IMR-90 (cell line): ENCODE measurements at regions not wholly inside any gene's neighbourhood (a gene's known extent, or its start where the extent isn't known, plus 50 kb on each side); places are given as distances from the start of the nearest gene placed in this dataset.

Source experiments
- ATAC-seq: fragments of 200-7000 bp; cut with Tn5 transposase; 2 replicates; pipeline ENCODE4 v1.9.1; 2020; ENCODE audit warnings: low read depth, mild to moderate bottlenecking, moderate library complexity
- BruUV-seq: library from RNA; stranded (reverse); fragments of 400-500 nt; replicated peaks from 2 replicates; lab custom pipeline; 2021; lab: Mats Ljungman, UMichigan
- CTCF ChIA-PET: fragments of 300-600 bp; formaldehyde crosslinking; extraction: SDS; loops from one replicate; lab custom pipeline; 2021; ENCODE audit warnings: antibody characterized with exemption; lab: Yijun Ruan, JAX
- POLR2A ChIA-PET: fragments of 300-600 bp; sonication (Branson Sonifier 250); formaldehyde crosslinking; loops from one replicate; lab custom pipeline; 2022; ENCODE audit warnings: antibody characterized with exemption; ENCODE audit not compliant: unreplicated experiment; lab: Charles Lee
- DNase-seq: peaks from one replicate; pipeline ENCODE4 v3.0.0; 2013
- H2AFZ ChIP-seq: replicated peaks from 2 replicates; pipeline ENCODE3; 2013; ENCODE audit warnings: low read length, mild to moderate bottlenecking; ENCODE audit not compliant: poor library complexity
- H2AK5ac ChIP-seq: 2 replicates; pipeline ENCODE4 v1.6.1; 2013; ENCODE audit warnings: low read depth, low read length, inconsistent platforms
- H2AK9ac ChIP-seq: replicated peaks from 2 replicates; pipeline ENCODE3; 2013; ENCODE audit warnings: mild to moderate bottlenecking, low read depth, low read length, moderate library complexity; ENCODE audit not compliant: poor library complexity
- H2BK120ac ChIP-seq: 2 replicates; pipeline ENCODE4 v1.6.1; 2013; ENCODE audit warnings: low read depth, low read length, inconsistent platforms
- H2BK15ac ChIP-seq: 3 replicates; pipeline ENCODE4 v1.6.1; 2013; ENCODE audit warnings: low read depth, low read length, inconsistent platforms
- H2BK20ac ChIP-seq: 2 replicates; pipeline ENCODE4 v1.6.1; 2013; ENCODE audit warnings: low read depth, mild to moderate bottlenecking, inconsistent platforms, low read length, moderate library complexity
- H2BK5ac ChIP-seq: 2 replicates; pipeline ENCODE4 v1.6.1; 2013; ENCODE audit warnings: mild to moderate bottlenecking, low read depth, low read length, inconsistent platforms; ENCODE audit not compliant: poor library complexity, severe bottlenecking
- H3K14ac ChIP-seq: replicated peaks from 2 replicates; pipeline ENCODE4 v1.6.1; 2013; ENCODE audit warnings: low read depth, low read length, inconsistent platforms
- H3K18ac ChIP-seq: 2 replicates; pipeline ENCODE4 v1.6.1; 2013; ENCODE audit warnings: low read depth, low read length, control low read depth
- H3K23ac ChIP-seq: 2 replicates; pipeline ENCODE4 v1.6.1; 2013; ENCODE audit warnings: low read depth, low read length, inconsistent platforms
- H3K27ac ChIP-seq: 2 replicates; pipeline ENCODE4 v1.5.1; 2013; ENCODE audit warnings: mild to moderate bottlenecking, control low read depth, low read length; ENCODE audit not compliant: insufficient read depth
- H3K27me3 ChIP-seq: 2 replicates; pipeline ENCODE4 v1.6.1; 2013; ENCODE audit warnings: low read length; ENCODE audit not compliant: control insufficient read depth, insufficient read depth
- H3K36me3 ChIP-seq: 2 replicates; pipeline ENCODE4 v1.6.1; 2013; ENCODE audit warnings: low read length, mixed read lengths; ENCODE audit not compliant: control insufficient read depth, insufficient read depth
- H3K4ac ChIP-seq: 2 replicates; pipeline ENCODE4 v1.6.1; 2013; ENCODE audit warnings: low read depth, low read length, inconsistent platforms
- H3K4me1 ChIP-seq: 2 replicates; pipeline ENCODE4 v1.6.1; 2013; ENCODE audit warnings: low read length, mixed read lengths; ENCODE audit not compliant: control insufficient read depth, insufficient read depth
- H3K4me2 ChIP-seq: 2 replicates; pipeline ENCODE4 v1.6.1; 2013; ENCODE audit warnings: low read depth, mild to moderate bottlenecking, control low read depth, low read length, moderate library complexity
- H3K4me3 ChIP-seq: 2 replicates; pipeline ENCODE4 v1.5.1; 2013; ENCODE audit warnings: low read depth, mild to moderate bottlenecking, control low read depth, low read length, moderate library complexity; ENCODE audit not compliant: insufficient read depth
- H3K56ac ChIP-seq: 2 replicates; pipeline ENCODE4 v1.6.1; 2013; ENCODE audit warnings: low read length, inconsistent platforms; ENCODE audit not compliant: insufficient read depth; ENCODE audit errors: extremely low read depth
- H3K79me1 ChIP-seq, 2 experiments: 2 replicates each; pipeline ENCODE4 v1.6.1; 2013; ENCODE audit warnings: low read length in 2 of 2, inconsistent platforms in 1 of 2, low read depth in 1 of 2
- H3K9ac ChIP-seq: 2 replicates; pipeline ENCODE4 v1.6.1; 2013; ENCODE audit warnings: low read depth, low read length, control low read depth
- H3K9me1 ChIP-seq: 2 replicates; pipeline ENCODE4 v1.6.1; 2013; ENCODE audit warnings: low read length, inconsistent platforms; ENCODE audit not compliant: insufficient read depth
- H3K9me3 ChIP-seq: 2 replicates; pipeline ENCODE4 v1.6.1; 2013; ENCODE audit warnings: low read length; ENCODE audit not compliant: control insufficient read depth, insufficient read depth
- H4K20me1 ChIP-seq: 2 replicates; pipeline ENCODE4 v1.6.1; 2013; ENCODE audit warnings: low read length, inconsistent platforms; ENCODE audit not compliant: insufficient read depth
- H4K5ac ChIP-seq: 2 replicates; pipeline ENCODE4 v1.6.1; 2013; ENCODE audit warnings: mild to moderate bottlenecking, low read depth, low read length, control low read depth
- H4K8ac ChIP-seq, 2 experiments: 2 replicates each; pipeline ENCODE4 v1.6.1; 2013; ENCODE audit warnings: low read depth in 2 of 2, low read length in 2 of 2, control low read depth in 1 of 2, inconsistent platforms in 1 of 2
- H4K91ac ChIP-seq: 2 replicates; pipeline ENCODE4 v1.6.1; 2013; ENCODE audit warnings: low read depth, low read length, inconsistent platforms; ENCODE audit not compliant: insufficient read depth
- BHLHE40 ChIP-seq: fragments of 150-350 bp; IDR thresholded peaks from 2 replicates; pipeline ENCODE4 v1.6.1; 2016; ENCODE audit warnings: mild to moderate bottlenecking, low read depth, low read length
- MXI1 ChIP-seq: IDR thresholded peaks from 2 replicates; pipeline ENCODE4 v1.6.1; 2012; ENCODE audit warnings: low read depth, mild to moderate bottlenecking, low read length, moderate library complexity, borderline replicate concordance
- WGBS, 2 experiments: methylation state at CpG; one replicate each; pipeline versions ENCODE4 v1.1.5 to v1.1.7; 2013; ENCODE audit warnings: missing lambda C conversion rate in 2 of 2; ENCODE audit not compliant: insufficient read length in 1 of 2; ENCODE audit errors: extremely low coverage in 2 of 2; 5-methylcytosine and 5-hydroxymethylcytosine counted together
- dilution Hi-C: fragments of 300-500 bp; cut with HindIII; formaldehyde crosslinking; loops from one replicate; pipeline ENCODE4 v1.14.3; 2018; ENCODE audit warnings: low sequenced_read_pairs; ENCODE audit not compliant: unreplicated experiment
- in situ Hi-C: fragments of 300-500 bp; cut with MboI; formaldehyde crosslinking; loops from 3 replicates; pipeline ENCODE4 v1.14.3; 2019; ENCODE audit warnings: low sequenced_read_pairs, inconsistent platforms, mixed read lengths
- intact Hi-C: fragments of 100-400 bp; cut with micrococcal nuclease; formaldehyde crosslinking; loops from 2 replicates; pipeline ENCODE4 v1.10.0; 2022
- TF ChIP-seq, protein P1 (sequence below): fragments of 150-350 bp; IDR thresholded peaks from 2 replicates; pipeline ENCODE4 v1.6.1; 2016; ENCODE audit warnings: low read depth, mild to moderate bottlenecking, low read length, moderate library complexity, borderline replicate concordance

DNA sequence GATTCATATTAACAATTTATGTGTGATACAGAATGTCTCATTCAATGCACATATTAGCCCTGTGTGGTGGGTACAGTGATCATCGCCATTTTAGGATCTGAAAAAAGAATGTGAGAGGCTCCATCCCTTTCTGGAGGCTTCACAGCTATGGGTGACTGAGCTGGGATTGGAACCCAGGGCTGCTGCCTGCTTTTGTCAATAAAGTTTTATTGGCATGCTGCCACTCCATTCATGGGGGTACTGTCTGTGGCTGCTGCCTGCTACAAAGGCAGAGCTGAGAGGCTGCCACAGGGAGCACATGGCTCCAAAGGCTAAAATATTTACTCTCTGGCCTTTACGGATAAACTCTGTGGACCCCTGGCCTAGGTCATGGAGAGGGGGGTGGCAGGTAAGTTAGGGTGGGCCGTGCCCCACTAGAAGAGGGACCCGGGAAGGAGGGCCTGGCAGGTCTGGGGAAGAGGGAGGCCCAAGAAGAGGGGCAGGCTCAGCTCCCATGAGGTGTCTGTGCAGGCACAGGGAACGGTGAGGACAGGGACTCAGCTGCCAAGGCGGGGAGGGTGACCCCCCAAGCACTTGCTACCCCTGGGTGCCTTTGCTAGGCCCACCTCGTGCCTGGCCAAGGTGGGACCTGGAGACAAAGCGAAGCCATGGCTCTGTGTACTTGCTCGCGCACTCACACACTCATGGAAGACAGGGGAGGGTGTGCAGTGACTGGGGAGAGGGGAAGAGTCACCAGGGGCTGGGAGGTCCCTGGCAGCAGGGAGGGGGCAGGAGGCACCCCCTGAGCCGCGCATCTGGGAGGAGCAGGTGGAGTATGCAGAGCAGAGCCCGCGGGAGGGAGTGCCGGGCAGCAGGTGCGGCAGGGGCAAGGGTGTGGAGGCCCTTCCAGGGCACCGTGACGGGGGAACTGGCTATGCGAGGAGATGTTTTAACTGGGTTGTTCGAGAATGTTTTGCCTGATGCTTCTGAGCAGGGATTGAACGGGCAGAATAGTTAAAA lies 335.3 kb downstream of the CTTN start:
- no peak for TF ChIP-seq MXI1
- TF ChIP-seq, protein P1, sequence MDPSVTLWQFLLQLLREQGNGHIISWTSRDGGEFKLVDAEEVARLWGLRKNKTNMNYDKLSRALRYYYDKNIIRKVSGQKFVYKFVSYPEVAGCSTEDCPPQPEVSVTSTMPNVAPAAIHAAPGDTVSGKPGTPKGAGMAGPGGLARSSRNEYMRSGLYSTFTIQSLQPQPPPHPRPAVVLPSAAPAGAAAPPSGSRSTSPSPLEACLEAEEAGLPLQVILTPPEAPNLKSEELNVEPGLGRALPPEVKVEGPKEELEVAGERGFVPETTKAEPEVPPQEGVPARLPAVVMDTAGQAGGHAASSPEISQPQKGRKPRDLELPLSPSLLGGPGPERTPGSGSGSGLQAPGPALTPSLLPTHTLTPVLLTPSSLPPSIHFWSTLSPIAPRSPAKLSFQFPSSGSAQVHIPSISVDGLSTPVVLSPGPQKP = no peak
- no peak for TF ChIP-seq BHLHE40
- H4K8ac ChIP-seq = no peak overlapping the region
- H3K4me3 ChIP-seq = no peak overlapping the region
- no peak overlapping the region for H3K18ac ChIP-seq
- H3K4me1 ChIP-seq = no peaks in the 10 kb centered on the region
- H3K27ac ChIP-seq = no peak overlapping the region
- no peak for ATAC-seq
- H3K23ac ChIP-seq = no peak overlapping the region
- H3K36me3 ChIP-seq = no peaks in the 10 kb centered on the region
- H4K91ac ChIP-seq = no peak overlapping the region
- no peak overlapping the region for H2BK20ac ChIP-seq
- BruUV-seq = no TSS peak
- H2BK120ac ChIP-seq = no peak overlapping the region
- DNase-seq = no peak
- no peak overlapping the region for H2AFZ ChIP-seq
- ChIA-PET CTCF (no interaction called here), POLR2A (no interaction called here)
- H3K9ac ChIP-seq = no peak overlapping the region
- dilution Hi-C loops (no loop called here), intact Hi-C loops (no loop called here), in situ Hi-C loops (no loop called here)
- H3K14ac ChIP-seq = no peak overlapping the region
- no peaks in the 10 kb centered on the region for H3K27me3 ChIP-seq
- H2AK5ac ChIP-seq = no peak overlapping the region
- H3K79me1 ChIP-seq = no peaks in the 10 kb centered on the region
- H4K5ac ChIP-seq = no peak overlapping the region
- H2AK9ac ChIP-seq = no peak overlapping the region
- H3K56ac ChIP-seq = no peak overlapping the region
- no peaks in the 10 kb centered on the region; the same call in 1 of the 2 replicates for H3K9me3 ChIP-seq
- no peaks in the 10 kb centered on the region for H3K9me1 ChIP-seq
- no peaks in the 10 kb centered on the region; the same call in 1 of the 2 replicates for H4K20me1 ChIP-seq
- no peak overlapping the region for H2BK5ac ChIP-seq
- 70% methylated on average over 14 of the region's 21 CpGs; no CpG with 5 or more reads in 1 of the 2 experiments for WGBS, 2 experiments
- H3K4me2 ChIP-seq = no peak overlapping the region
- no peak overlapping the region for H2BK15ac ChIP-seq
- no peak overlapping the region for H3K4ac ChIP-seq
